Caco-2 (cell line): ENCODE measurements at regions not wholly inside any gene's neighbourhood (a gene's known extent, or its start where the extent isn't known, plus 50 kb on each side); places are given as distances from the start of the nearest gene placed in this dataset.

ENCODE experiments used
- BruUV-seq: library from RNA; stranded (reverse); fragments of 400-500 nt; replicated peaks from 2 replicates; lab custom pipeline; 2021; lab: Mats Ljungman, UMichigan
- CTCF ChIA-PET: fragments of 300-600 bp; sonication (Branson Sonifier 250); formaldehyde crosslinking; loops from one replicate; lab custom pipeline; 2022; ENCODE audit warnings: antibody characterized with exemption; lab: Charles Lee
- POLR2A ChIA-PET: fragments of 300-600 bp; sonication (Branson Sonifier 250); formaldehyde crosslinking; loops from one replicate; lab custom pipeline; 2022; ENCODE audit warnings: antibody characterized with exemption; lab: Charles Lee
- DNase-seq, 2 experiments: peaks; one replicate each; pipeline versions ENCODE4 v3.0.0 to v3.0.0-alpha.2; 2020 to 2022
- H3K27me3 ChIP-seq: replicated peaks from 2 replicates; pipeline ENCODE4 v1.6.0; 2011; ENCODE audit warnings: low read length; ENCODE audit not compliant: control insufficient read depth, insufficient read depth
- H3K36me3 ChIP-seq: 2 replicates; pipeline ENCODE4 v1.5.1; 2011; ENCODE audit warnings: low read length; ENCODE audit not compliant: control insufficient read depth, insufficient read depth
- H3K4me1 ChIP-seq: fragments of 250-450 bp; sonication (Bioruptor Pico); 2 replicates; pipeline ENCODE4 v1.5.1; 2020; ENCODE audit warnings: mild to moderate bottlenecking
- H3K4me3 ChIP-seq: 2 replicates; pipeline ENCODE4 v1.5.1; 2011; ENCODE audit warnings: low read depth, mild to moderate bottlenecking, control low read depth, low read length
- H3K9me3 ChIP-seq: fragments of 250-450 bp; sonication (Bioruptor Pico); 2 replicates; pipeline ENCODE4 v1.5.1; 2020; ENCODE audit warnings: mild to moderate bottlenecking, moderate library complexity
- H3K27ac Mint-ChIP-seq: one replicate; pipeline ENCODE4 v1.8.0; 2022; ENCODE audit warnings: mixed read lengths; ENCODE audit not compliant: unreplicated experiment
- H3K27me3 Mint-ChIP-seq: one replicate; pipeline ENCODE4 v1.8.0; 2022; ENCODE audit warnings: mixed read lengths; ENCODE audit not compliant: insufficient read depth, unreplicated experiment
- H3K36me3 Mint-ChIP-seq: one replicate; pipeline ENCODE4 v1.8.0; 2022; ENCODE audit warnings: mild to moderate bottlenecking, mixed read lengths; ENCODE audit not compliant: insufficient read depth, unreplicated experiment
- H3K4me1 Mint-ChIP-seq: one replicate; pipeline ENCODE4 v1.8.0; 2022; ENCODE audit warnings: low read depth, mixed read lengths; ENCODE audit not compliant: unreplicated experiment
- H3K4me3 Mint-ChIP-seq: one replicate; pipeline ENCODE4 v1.8.0; 2022; ENCODE audit warnings: mild to moderate bottlenecking, moderate library complexity, mixed read lengths; ENCODE audit not compliant: unreplicated experiment
- H3K9me3 Mint-ChIP-seq: one replicate; pipeline ENCODE4 v1.8.0; 2022; ENCODE audit warnings: mixed read lengths; ENCODE audit not compliant: unreplicated experiment
- intact Hi-C: fragments of 100-400 bp; cut with micrococcal nuclease; formaldehyde crosslinking; loops from one replicate; pipeline ENCODE4 v1.10.0; 2022; ENCODE audit not compliant: unreplicated experiment
- TF ChIP-seq, protein P1 (sequence below), 2 experiments: fragments of 200-600 bp in 1 of 2; IDR thresholded peaks; 1 replicate in 1 of 2; 2 replicates in 1 of 2; pipeline versions ENCODE4 v1.5.1 to v1.8.0; 2011 to 2022; ENCODE audit warnings: antibody characterized with exemption in 1 of 2, control low read depth in 1 of 2, inconsistent platforms in 1 of 2, low read depth in 1 of 2, low read length in 1 of 2, mild to moderate bottlenecking in 1 of 2, moderate library complexity in 1 of 2; ENCODE audit not compliant: insufficient read depth in 1 of 2, severe bottlenecking in 1 of 2, unreplicated experiment in 1 of 2

DNA sequence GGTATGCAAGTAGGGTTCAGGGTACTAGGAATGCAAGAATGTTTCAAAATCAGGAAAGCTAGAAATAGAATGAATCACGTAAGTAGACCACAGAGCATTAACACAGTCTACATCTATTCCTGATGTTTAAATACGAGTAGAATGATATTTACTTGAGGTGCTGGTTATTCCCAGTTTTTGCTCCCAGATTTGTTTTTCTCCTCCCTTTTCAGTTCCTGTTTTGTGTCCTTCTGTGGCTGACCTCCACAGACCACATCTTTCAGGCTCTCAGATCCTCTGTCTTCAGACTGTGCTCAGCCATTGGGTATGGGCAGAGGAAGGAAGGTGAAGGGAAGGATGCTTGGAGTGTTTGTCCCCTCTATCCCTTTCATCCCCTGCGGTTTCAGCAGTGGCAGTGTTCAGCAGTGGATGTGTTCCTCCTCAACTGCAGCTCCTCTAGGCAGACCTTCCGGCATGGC is 276.6 kb downstream of the ZNF621 start:
- H3K27ac Mint-ChIP-seq, result no peak overlapping the region

DNA sequence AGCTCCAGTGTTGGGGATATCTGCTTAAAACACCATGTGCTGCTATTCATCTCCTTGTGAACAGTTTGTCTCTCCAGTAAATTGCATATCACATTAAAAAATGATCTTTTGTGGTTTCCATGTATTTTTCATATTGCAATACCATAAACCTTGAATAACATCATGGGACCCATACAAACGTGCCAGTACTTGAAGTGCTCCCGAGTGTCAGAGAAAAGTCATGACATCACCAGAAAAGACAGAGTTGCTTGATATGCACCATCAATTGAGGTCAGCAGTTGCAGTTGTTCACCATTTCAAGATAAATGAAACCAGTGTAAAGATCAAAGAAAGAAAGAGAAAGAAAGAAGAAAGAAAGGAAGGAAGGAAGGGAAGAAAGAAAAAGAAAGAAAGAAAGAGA is 278.6 kb downstream of the ZNF621 start:
- no TSS peak for BruUV-seq
- Histone ChIP-seq H3K36me3 (no peaks in the 10 kb centered on the region), H3K4me1 (no peaks in the 10 kb centered on the region), H3K9me3 (no peaks in the 10 kb centered on the region), H3K4me3 (no peak overlapping the region), H3K27me3 (no peaks in the 10 kb centered on the region)
- Mint-ChIP-seq H3K27me3 (no peaks in the 10 kb centered on the region), H3K9me3 (peaks cover 10% of the 10 kb centered on the region), H3K4me1 (no peaks in the 10 kb centered on the region), H3K4me3 (no peak overlapping the region), H3K36me3 (no peaks in the 10 kb centered on the region), H3K27ac (no peak overlapping the region)
- TF ChIP-seq, protein P1, sequence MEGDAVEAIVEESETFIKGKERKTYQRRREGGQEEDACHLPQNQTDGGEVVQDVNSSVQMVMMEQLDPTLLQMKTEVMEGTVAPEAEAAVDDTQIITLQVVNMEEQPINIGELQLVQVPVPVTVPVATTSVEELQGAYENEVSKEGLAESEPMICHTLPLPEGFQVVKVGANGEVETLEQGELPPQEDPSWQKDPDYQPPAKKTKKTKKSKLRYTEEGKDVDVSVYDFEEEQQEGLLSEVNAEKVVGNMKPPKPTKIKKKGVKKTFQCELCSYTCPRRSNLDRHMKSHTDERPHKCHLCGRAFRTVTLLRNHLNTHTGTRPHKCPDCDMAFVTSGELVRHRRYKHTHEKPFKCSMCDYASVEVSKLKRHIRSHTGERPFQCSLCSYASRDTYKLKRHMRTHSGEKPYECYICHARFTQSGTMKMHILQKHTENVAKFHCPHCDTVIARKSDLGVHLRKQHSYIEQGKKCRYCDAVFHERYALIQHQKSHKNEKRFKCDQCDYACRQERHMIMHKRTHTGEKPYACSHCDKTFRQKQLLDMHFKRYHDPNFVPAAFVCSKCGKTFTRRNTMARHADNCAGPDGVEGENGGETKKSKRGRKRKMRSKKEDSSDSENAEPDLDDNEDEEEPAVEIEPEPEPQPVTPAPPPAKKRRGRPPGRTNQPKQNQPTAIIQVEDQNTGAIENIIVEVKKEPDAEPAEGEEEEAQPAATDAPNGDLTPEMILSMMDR (IDR thresholded peaks at IDR 0.05; ENCODE audit: insufficient read depth in 1 of 2, low read depth in 1 of 2, low read length in 1 of 2, severe bottlenecking in 1 of 2, unreplicated experiment in 1 of 2), result no peak
- intact Hi-C loops, result no loop called here
- no peak for DNase-seq
- POLR2A ChIA-PET, result no interaction called here
- CTCF ChIA-PET, result no interaction called here

More for the DNA sequence above, 276.6 kb downstream of the ZNF621 start:
- no peaks in the 10 kb centered on the region for H3K27me3 Mint-ChIP-seq
- ChIA-PET CTCF (no interaction called here), POLR2A (no interaction called here)
- TF ChIP-seq, protein P1 (IDR thresholded peaks at IDR 0.05; ENCODE audit: insufficient read depth in 1 of 2, low read depth in 1 of 2, low read length in 1 of 2, severe bottlenecking in 1 of 2, unreplicated experiment in 1 of 2), result no peak
- no peak overlapping the region for H3K4me3 Mint-ChIP-seq
- Histone ChIP-seq H3K36me3 (no peaks in the 10 kb centered on the region; the same call in 1 of the 2 replicates), H3K9me3 (no peaks in the 10 kb centered on the region), H3K4me1 (no peaks in the 10 kb centered on the region), H3K4me3 (no peak overlapping the region), H3K27me3 (no peaks in the 10 kb centered on the region)
- no TSS peak for BruUV-seq
- H3K36me3 Mint-ChIP-seq, result no peaks in the 10 kb centered on the region
- peaks cover 10% of the 10 kb centered on the region for H3K9me3 Mint-ChIP-seq
- H3K4me1 Mint-ChIP-seq, result no peaks in the 10 kb centered on the region
- intact Hi-C loops, result no loop called here
- DNase-seq, result no peak

DNA sequence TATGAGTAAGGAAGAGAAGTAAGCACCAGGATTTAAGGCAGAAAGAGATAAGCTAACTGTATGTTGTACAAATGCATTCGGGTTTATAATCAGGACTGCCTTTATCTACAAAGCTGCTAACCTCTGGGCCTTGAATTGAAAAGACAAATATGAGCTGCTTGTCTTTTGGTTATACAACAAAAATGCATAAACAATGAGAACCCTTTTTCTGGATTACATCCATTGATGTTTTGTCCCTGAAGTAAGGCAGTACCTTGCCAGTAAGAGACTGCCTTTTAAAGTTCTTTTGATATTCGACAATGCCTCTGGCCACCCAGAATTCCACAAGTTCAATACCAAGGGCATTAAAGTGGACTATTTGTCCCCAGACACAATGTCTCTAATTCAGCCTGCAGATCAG is 280.7 kb downstream of the ZNF621 start:
- no peaks in the 10 kb centered on the region for H3K36me3 Mint-ChIP-seq
- intact Hi-C loops, result no loop called here
- H3K4me1 ChIP-seq, result no peaks in the 10 kb centered on the region
- H3K27me3 ChIP-seq, result no peaks in the 10 kb centered on the region
- no TSS peak for BruUV-seq
- H3K36me3 ChIP-seq, result no peaks in the 10 kb centered on the region
- H3K27me3 Mint-ChIP-seq, result no peaks in the 10 kb centered on the region
- TF ChIP-seq, protein P1 (IDR thresholded peaks at IDR 0.05; ENCODE audit: insufficient read depth in 1 of 2, low read depth in 1 of 2, low read length in 1 of 2, severe bottlenecking in 1 of 2, unreplicated experiment in 1 of 2), result no peak
- peaks cover 5% of the 10 kb centered on the region; the same call in 1 of the 2 replicates for H3K9me3 ChIP-seq
- no peak overlapping the region for H3K4me3 ChIP-seq
- ChIA-PET POLR2A (no interaction called here), CTCF (no interaction called here)
- no peak overlapping the region for H3K4me3 Mint-ChIP-seq
- no peaks in the 10 kb centered on the region for H3K4me1 Mint-ChIP-seq
- DNase-seq, result no peak
- no peak overlapping the region for H3K27ac Mint-ChIP-seq
- peaks cover 10% of the 10 kb centered on the region for H3K9me3 Mint-ChIP-seq
